ENCODE measurements at regions not wholly inside any gene's neighbourhood (a gene's known extent, or its start where the extent isn't known, plus 50 kb on each side); places are given as distances from the start of the nearest gene placed in this dataset.

DNA sequence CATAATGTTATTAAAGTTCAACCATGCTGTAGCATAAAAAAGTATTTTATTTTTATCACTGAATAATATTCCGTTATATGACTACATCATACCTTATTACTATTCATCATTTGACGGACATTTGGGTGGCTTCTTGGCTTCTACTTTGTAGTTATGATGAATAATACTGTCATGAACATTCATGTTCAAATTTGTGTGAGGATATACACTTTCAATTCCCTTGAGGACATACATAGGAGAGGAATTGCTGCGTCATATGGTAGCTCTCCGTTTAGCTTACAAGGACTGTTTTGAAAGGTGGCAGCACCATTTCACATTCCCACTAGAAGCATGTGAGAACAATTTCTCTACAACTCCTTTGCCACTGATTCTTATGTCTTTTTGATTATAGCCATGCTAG, 910.8 kb upstream of the MIR17HG start:
- DNase-seq (ENCODE audit: low spot score in 2 of 2), result no peak
- no peak for ATAC-seq
- H3K36me3 Mint-ChIP-seq, result no peaks in the 10 kb centered on the region
- peaks cover 3 to 16% of the 10 kb centered on the region in 2 donors for H3K9me3 Mint-ChIP-seq
- H3K27ac Mint-ChIP-seq, result no peak overlapping the region

DNA sequence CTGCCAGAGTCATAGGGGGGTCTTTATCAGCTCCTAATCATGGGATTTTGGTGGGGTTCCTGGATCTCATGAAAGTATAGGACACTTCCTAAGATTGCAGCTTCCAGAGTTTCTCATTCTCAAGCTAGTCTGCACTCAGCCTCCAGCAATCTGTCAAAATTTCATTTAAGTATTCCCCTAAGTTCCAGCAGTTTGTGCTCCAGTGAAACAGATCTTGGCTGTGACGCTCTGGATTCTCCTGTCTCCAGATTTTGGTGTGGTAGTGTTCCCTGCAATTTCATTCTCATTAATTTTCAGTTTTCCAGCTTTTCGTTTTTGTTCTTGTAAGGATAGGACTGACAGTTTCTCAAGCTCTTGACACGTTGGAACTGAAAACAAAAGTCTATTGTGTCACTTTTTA, 908.9 kb upstream of the MIR17HG start:
- ATAC-seq, result no peak
- Mint-ChIP-seq H3K27ac (no peak overlapping the region), H3K36me3 (no peaks in the 10 kb centered on the region)

DNA sequence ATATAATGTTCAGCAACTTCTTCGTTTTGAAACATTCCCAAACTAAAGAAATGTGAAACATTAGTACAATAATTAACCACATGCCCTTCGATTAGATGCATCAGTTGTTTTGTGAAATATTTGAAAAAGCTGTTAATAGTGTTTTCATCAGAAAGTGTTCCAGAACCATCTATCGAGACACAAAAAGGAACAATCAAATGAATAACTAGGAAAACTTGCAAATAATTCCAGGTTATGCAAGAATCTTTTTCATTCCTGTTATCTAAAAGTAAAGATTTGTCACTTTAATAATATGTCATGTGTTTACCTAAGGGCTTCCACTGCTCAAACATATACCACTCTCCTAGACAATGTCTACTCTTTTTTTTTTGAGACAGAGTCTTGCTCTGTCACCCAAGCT, 904.2 kb upstream of the MIR17HG start:
- ATAC-seq (no peak), DNase-seq (ENCODE audit: low spot score in 2 of 2) (no peak)
- peaks cover under 1 to 17% of the 10 kb centered on the region in 2 donors for H3K9me3 Mint-ChIP-seq
- H3K27ac Mint-ChIP-seq, result no peak overlapping the region
- H3K36me3 Mint-ChIP-seq, result no peaks in the 10 kb centered on the region

More for the DNA sequence above, 908.9 kb upstream of the MIR17HG start:
- no peak for DNase-seq (ENCODE audit: low spot score in 2 of 2)
- H3K9me3 Mint-ChIP-seq, result peaks cover 0 to 17% of the 10 kb centered on the region in 2 donors

- Mint-ChIP-seq H3K36me3 (no peaks in the 10 kb centered on the region), H3K9me3 (peaks cover 5 to 14% of the 10 kb centered on the region in 2 donors), H3K27ac (no peak overlapping the region)
- DNase-seq (ENCODE audit: low spot score in 2 of 2) (no peak), ATAC-seq (no peak)
Measured at GRCh38 chr13:90444232-90444631, 903.3 kb upstream of the MIR17HG start.

DNA sequence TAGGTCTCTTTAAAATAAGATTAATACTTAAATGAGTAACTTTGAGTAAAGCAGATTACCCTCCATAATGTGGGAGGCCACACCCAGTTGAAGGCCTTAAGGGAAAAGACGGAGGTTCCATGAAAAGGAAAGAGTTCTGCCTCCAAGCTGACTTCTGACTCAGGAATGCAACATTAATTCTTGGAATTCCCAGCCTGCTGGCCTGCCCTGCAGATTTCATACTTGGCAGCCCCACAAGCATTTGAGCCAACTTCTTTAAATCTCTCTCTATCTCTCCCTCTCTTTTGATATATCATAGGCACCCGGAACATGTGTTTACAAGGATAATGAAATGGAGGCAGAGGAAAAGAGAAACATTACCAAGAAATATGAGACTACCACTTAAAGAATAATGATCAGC, 902.3 kb upstream of the MIR17HG start:
- Mint-ChIP-seq H3K36me3 (no peaks in the 10 kb centered on the region), H3K9me3 (peaks cover 5 to 14% of the 10 kb centered on the region in 2 donors), H3K27ac (no peak overlapping the region)

GRCh38 chr13:90447034-90447733, 900.3 kb upstream of the MIR17HG start:
- no peak for DNase-seq (ENCODE audit: low spot score in 2 of 2)

More for the DNA sequence above, 902.3 kb upstream of the MIR17HG start:
- ATAC-seq (no peak), DNase-seq (ENCODE audit: low spot score in 2 of 2) (no peak)

DNA sequence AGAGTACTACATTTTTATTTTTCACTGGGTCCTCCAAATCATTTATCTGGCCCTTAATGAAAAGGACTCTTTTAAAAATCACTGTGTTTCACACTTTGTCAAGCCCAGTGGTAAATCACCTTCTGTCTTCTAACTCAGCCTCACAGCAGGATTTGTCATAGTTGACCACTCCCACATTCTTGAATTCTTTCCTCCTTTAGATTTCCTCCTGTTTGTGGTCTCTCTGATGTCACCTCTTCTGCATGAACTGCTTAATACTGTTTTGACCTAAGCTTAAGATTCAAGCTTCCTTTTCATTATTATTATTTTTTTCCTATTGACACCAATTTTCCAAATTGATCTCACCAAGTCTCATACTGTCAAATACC, 899.8 kb upstream of the MIR17HG start:
- H3K9me3 Mint-ChIP-seq, result peaks cover 5 to 14% of the 10 kb centered on the region in 2 donors
- no peaks in the 10 kb centered on the region for H3K36me3 Mint-ChIP-seq
- DNase-seq (ENCODE audit: low spot score in 2 of 2), result no peak
- no peak overlapping the region for H3K27ac Mint-ChIP-seq
- no peak for ATAC-seq

More at GRCh38 chr13:90447034-90447733, 900.3 kb upstream of the MIR17HG start:
- no peak overlapping the region for H3K27ac Mint-ChIP-seq
- H3K9me3 Mint-ChIP-seq, result peaks cover 5 to 14% of the 10 kb centered on the region in 2 donors
- ATAC-seq, result no peak
- H3K36me3 Mint-ChIP-seq, result no peaks in the 10 kb centered on the region

- H3K9me3 Mint-ChIP-seq, result peaks cover 5 to 14% of the 10 kb centered on the region in 2 donors
- no peak overlapping the region for H3K27ac Mint-ChIP-seq
- no peak for ATAC-seq
- DNase-seq (ENCODE audit: low spot score in 2 of 2), result no peak
- no peaks in the 10 kb centered on the region for H3K36me3 Mint-ChIP-seq
Measured at GRCh38 chr13:90448466-90449037, 898.9 kb upstream of the MIR17HG start.

GRCh38 chr13:90453342-90453741, 894.1 kb upstream of the MIR17HG start:
- H3K9me3 Mint-ChIP-seq, result peaks cover 3 to 4% of the 10 kb centered on the region in 2 donors
- ATAC-seq, result no peak
- DNase-seq (ENCODE audit: low spot score in 2 of 2), result no peak
- H3K27ac Mint-ChIP-seq, result no peak overlapping the region
- no peaks in the 10 kb centered on the region for H3K36me3 Mint-ChIP-seq

GRCh38 chr13:90454002-90454636, 893.4 kb upstream of the MIR17HG start:
- peaks cover 0 to 3% of the 10 kb centered on the region in 2 donors for H3K9me3 Mint-ChIP-seq
- no peak for ATAC-seq
- no peak for DNase-seq (ENCODE audit: low spot score in 2 of 2)
- no peak overlapping the region for H3K27ac Mint-ChIP-seq
- H3K36me3 Mint-ChIP-seq, result no peaks in the 10 kb centered on the region

DNA sequence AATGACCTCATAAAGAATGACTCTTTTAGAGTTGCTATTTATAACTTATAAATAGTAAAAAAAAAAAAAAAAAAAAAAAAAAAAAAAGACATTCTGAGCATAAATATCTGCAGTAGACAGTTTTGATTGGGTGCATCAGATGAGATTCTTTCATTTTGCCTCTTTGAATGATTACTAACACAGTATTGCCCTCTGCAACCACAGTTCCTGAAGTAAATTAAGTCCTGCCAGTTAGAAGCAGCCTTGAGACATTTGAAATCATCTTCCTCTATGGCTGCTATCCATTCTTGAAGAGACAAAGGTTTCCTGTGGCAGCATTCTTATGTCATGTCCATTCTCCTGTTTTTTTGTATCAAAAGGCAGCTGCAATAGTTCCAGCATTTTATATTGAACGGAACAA, 892.4 kb upstream of the MIR17HG start:
- H3K9me3 Mint-ChIP-seq, result peaks cover 0 to 8% of the 10 kb centered on the region in 2 donors
- ATAC-seq (no peak), DNase-seq (ENCODE audit: low spot score in 2 of 2) (no peak)
- H3K36me3 Mint-ChIP-seq, result no peaks in the 10 kb centered on the region
- no peak overlapping the region for H3K27ac Mint-ChIP-seq

DNA sequence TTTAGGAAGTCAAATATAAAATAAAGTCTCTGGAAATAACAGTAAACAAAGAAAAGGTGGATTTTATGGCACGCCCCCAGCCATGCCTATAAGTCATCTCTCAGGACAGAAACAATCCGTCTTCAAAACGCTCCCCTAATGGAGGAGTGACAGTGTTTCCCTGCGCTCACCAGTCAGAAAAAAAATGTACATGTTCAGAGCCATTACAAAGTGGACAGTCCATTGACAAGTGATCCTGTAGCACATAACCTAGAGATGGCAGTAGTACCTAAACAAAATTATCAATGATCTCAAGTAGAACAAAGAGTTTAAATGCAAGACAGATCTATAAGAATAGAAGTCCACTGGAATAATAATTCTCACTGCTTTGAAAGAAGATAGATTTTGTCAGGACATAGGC, 891.7 kb upstream of the MIR17HG start:
- H3K36me3 Mint-ChIP-seq, result no peaks in the 10 kb centered on the region
- ATAC-seq, result no peak
- no peak for DNase-seq (ENCODE audit: low spot score in 2 of 2)
- H3K9me3 Mint-ChIP-seq, result peaks cover 0 to 7% of the 10 kb centered on the region in 2 donors
- H3K27ac Mint-ChIP-seq, result no peak overlapping the region

GRCh38 chr13:90461398-90461797, 886.1 kb upstream of the MIR17HG start:
- Mint-ChIP-seq H3K9me3 (peaks cover 0 to 8% of the 10 kb centered on the region in 2 donors), H3K27ac (no peak overlapping the region)

DNA sequence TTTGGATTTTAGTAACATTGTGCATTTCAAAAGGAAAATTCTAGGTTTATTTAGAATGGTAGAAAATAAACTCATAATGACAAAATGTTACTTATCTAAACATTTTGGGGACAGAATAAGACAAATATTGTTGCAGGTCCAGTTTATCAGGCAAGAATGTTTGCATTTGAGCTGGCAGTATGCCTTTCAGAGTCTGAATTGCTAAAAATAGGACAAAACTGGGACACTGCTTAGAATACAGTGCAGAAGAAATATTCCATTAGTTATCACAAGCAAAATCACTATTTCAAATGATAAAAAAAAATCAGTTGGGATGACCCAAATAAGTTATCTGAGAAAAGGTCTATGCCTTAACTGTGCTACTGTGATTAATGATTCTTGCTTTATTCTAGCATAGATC, 870.3 kb upstream of the MIR17HG start:
- DNase-seq (ENCODE audit: low spot score in 2 of 2) (no peak), ATAC-seq (no peak)
- H3K27ac Mint-ChIP-seq, result no peak overlapping the region
- H3K9me3 Mint-ChIP-seq, result peaks cover 12% of the 10 kb centered on the region in 2 donors
- H3K36me3 Mint-ChIP-seq, result no peaks in the 10 kb centered on the region

More at GRCh38 chr13:90461398-90461797, 886.1 kb upstream of the MIR17HG start:
- no peak for ATAC-seq
- DNase-seq (ENCODE audit: low spot score in 2 of 2), result no peak
- H3K36me3 Mint-ChIP-seq, result no peaks in the 10 kb centered on the region

GRCh38 chr13:90483906-90484305, 863.6 kb upstream of the MIR17HG start:
- Mint-ChIP-seq H3K36me3 (no peaks in the 10 kb centered on the region), H3K9me3 (peaks cover 9 to 21% of the 10 kb centered on the region in 2 donors), H3K27ac (no peak overlapping the region)
- DNase-seq (ENCODE audit: low spot score in 2 of 2), result no peak
- ATAC-seq, result no peak

GRCh38 chr13:90485436-90485835, 862.1 kb upstream of the MIR17HG start:
- Mint-ChIP-seq H3K36me3 (no peaks in the 10 kb centered on the region), H3K9me3 (peaks cover 7 to 21% of the 10 kb centered on the region in 2 donors), H3K27ac (no peak overlapping the region)
- no peak for ATAC-seq
- DNase-seq (ENCODE audit: low spot score in 2 of 2), result no peak

GRCh38 chr13:90492872-90493271, 854.6 kb upstream of the MIR17HG start:
- no peak for ATAC-seq
- DNase-seq (ENCODE audit: low spot score in 2 of 2), result no peak
- Mint-ChIP-seq H3K27ac (no peak overlapping the region), H3K36me3 (no peaks in the 10 kb centered on the region), H3K9me3 (peaks cover 16 to 21% of the 10 kb centered on the region in 2 donors)
